ENCODE measurements at regions not wholly inside any gene's neighbourhood (a gene's known extent, or its start where the extent isn't known, plus 50 kb on each side); places are given as distances from the start of the nearest gene placed in this dataset.

- TF ChIP-seq CTCF (IDR thresholded peaks at IDR 0.05) (no peak), POLR2AphosphoS5 (IDR thresholded peaks at IDR 0.05) (no peak), POLR2A (IDR thresholded peaks at IDR 0.05; ENCODE audit: low read depth) (no peak), EP300 (IDR thresholded peaks at IDR 0.05) (no peak)
Observed at GRCh38 chr3:3499987-3500386, 299.2 kb upstream of the LRRN1 start.
